ENCODE measurements at regions not wholly inside any gene's neighbourhood (a gene's known extent, or its start where the extent isn't known, plus 50 kb on each side); places are given as distances from the start of the nearest gene placed in this dataset.

GRCh38 chr9:109726119-109726518 lies 53.9 kb upstream of the PALM2AKAP2 start:
- TF ChIP-seq, protein P1, sequence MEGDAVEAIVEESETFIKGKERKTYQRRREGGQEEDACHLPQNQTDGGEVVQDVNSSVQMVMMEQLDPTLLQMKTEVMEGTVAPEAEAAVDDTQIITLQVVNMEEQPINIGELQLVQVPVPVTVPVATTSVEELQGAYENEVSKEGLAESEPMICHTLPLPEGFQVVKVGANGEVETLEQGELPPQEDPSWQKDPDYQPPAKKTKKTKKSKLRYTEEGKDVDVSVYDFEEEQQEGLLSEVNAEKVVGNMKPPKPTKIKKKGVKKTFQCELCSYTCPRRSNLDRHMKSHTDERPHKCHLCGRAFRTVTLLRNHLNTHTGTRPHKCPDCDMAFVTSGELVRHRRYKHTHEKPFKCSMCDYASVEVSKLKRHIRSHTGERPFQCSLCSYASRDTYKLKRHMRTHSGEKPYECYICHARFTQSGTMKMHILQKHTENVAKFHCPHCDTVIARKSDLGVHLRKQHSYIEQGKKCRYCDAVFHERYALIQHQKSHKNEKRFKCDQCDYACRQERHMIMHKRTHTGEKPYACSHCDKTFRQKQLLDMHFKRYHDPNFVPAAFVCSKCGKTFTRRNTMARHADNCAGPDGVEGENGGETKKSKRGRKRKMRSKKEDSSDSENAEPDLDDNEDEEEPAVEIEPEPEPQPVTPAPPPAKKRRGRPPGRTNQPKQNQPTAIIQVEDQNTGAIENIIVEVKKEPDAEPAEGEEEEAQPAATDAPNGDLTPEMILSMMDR (IDR thresholded peaks at IDR 0.05) = no peak
- TF ChIP-seq POLR2A (IDR thresholded peaks at IDR 0.05) (no peak), EP300 (IDR thresholded peaks at IDR 0.05) (no peak), POLR2AphosphoS5 (IDR thresholded peaks at IDR 0.05) (no peak)
